T-cell (primary cell): ENCODE measurements at regions not wholly inside any gene's neighbourhood (a gene's known extent, or its start where the extent isn't known, plus 50 kb on each side); places are given as distances from the start of the nearest gene placed in this dataset.
"Not testable (repeated sequence)": the region's sequence is repeated elsewhere in the genome, so short reads cannot be mapped to it uniquely, and the experiment has no call there.

Source experiments
- ATAC-seq, 4 experiments: fragments of 200-7000 bp in 3 of 4; fragments of 150-1000 bp in 1 of 4; cut with Tn5 transposase; replicated peaks in 1 of 4; 1 replicate in 3 of 4; 2 replicates in 1 of 4; pipeline ENCODE4 v1.10.0; 2021; ENCODE audit warnings: moderate library complexity in 3 of 4, mild to moderate bottlenecking in 2 of 4, moderate number of reproducible peaks in 1 of 4
- CTCF ChIA-PET, 2 donors: fragments of 300-600 bp; sonication (Branson Sonifier 250); formaldehyde crosslinking; loops; one replicate each; lab custom pipeline; 2022; ENCODE audit warnings: antibody characterized with exemption in 2 of 2; lab: Charles Lee
- POLR2A ChIA-PET, 2 donors: fragments of 300-600 bp; sonication (Branson Sonifier 250); formaldehyde crosslinking; loops; one replicate each; lab custom pipeline; 2022; ENCODE audit warnings: antibody characterized with exemption in 2 of 2; lab: Charles Lee
- DNase-seq, 35 experiments: peaks; one replicate each; pipeline versions ENCODE4 v3.0.0 to v3.0.0-alpha.2; 2013 to 2023
- H3K27ac ChIP-seq: one replicate; pipeline ENCODE4 v1.5.1; 2013; ENCODE audit warnings: low read length
- H3K27me3 ChIP-seq, 2 experiments: replicated peaks in 1 of 2; 1 replicate in 1 of 2; 2 replicates in 1 of 2; pipeline versions ENCODE4 v1.6.1 to v1.7.0; 2013; ENCODE audit warnings: low read length in 1 of 2, mixed read lengths in 1 of 2; ENCODE audit not compliant: control insufficient read depth in 2 of 2, insufficient read depth in 2 of 2; ENCODE audit errors: extremely low read depth in 1 of 2
- H3K36me3 ChIP-seq, 2 donors: 1 replicate in 1 of 2; 2 replicates in 1 of 2; pipeline versions ENCODE4 v1.6.1 to v1.7.0; 2013; ENCODE audit warnings: low read length in 1 of 2; ENCODE audit not compliant: control insufficient read depth in 2 of 2, insufficient read depth in 1 of 2; ENCODE audit errors: extremely low read depth in 1 of 2
- H3K4me1 ChIP-seq, 2 experiments: 1 replicate in 1 of 2; 2 replicates in 1 of 2; pipeline versions ENCODE4 v1.6.1 to v1.7.0; 2013; ENCODE audit warnings: low read length in 2 of 2, mixed read lengths in 1 of 2; ENCODE audit not compliant: insufficient read depth in 2 of 2, control insufficient read depth in 1 of 2; ENCODE audit errors: extremely low read depth in 1 of 2
- H3K4me3 ChIP-seq, 2 donors: 1 replicate in 1 of 2; 2 replicates in 1 of 2; pipeline versions ENCODE4 v1.5.1 to v1.7.0; 2013; ENCODE audit warnings: mild to moderate bottlenecking in 2 of 2, low read length in 1 of 2, moderate library complexity in 1 of 2; ENCODE audit not compliant: control insufficient read depth in 1 of 2; ENCODE audit errors: extremely low read depth in 1 of 2
- H3K9me3 ChIP-seq: 2 replicates; pipeline ENCODE4 v1.7.0; 2013
- H3K27ac Mint-ChIP-seq, 2 donors: one replicate each; pipeline ENCODE4 v1.8.0; 2020 to 2021; ENCODE audit warnings: mild to moderate bottlenecking in 2 of 2, mixed read lengths in 2 of 2
- H3K27me3 Mint-ChIP-seq, 2 donors: one replicate each; pipeline ENCODE4 v1.8.0; 2021 to 2022; ENCODE audit warnings: mixed read lengths in 2 of 2
- H3K36me3 Mint-ChIP-seq: one replicate; pipeline ENCODE4 v1.8.0; 2021; ENCODE audit warnings: mixed read lengths
- H3K4me1 Mint-ChIP-seq, 3 donors: one replicate each; pipeline ENCODE4 v1.8.0; 2020 to 2022; ENCODE audit warnings: mixed read lengths in 3 of 3, mild to moderate bottlenecking in 1 of 3
- H3K4me3 Mint-ChIP-seq, 3 donors: one replicate each; pipeline ENCODE4 v1.8.0; 2020 to 2022; ENCODE audit warnings: mild to moderate bottlenecking in 3 of 3, mixed read lengths in 3 of 3, moderate library complexity in 3 of 3
- H3K9me3 Mint-ChIP-seq, 3 donors: one replicate each; pipeline ENCODE4 v1.8.0; 2020 to 2022; ENCODE audit warnings: mixed read lengths in 3 of 3
- WGBS: methylation state at CpG from one replicate; pipeline ENCODE4 v1.1.5; 2013; ENCODE audit warnings: missing lambda C conversion rate; ENCODE audit not compliant: insufficient coverage; 5-methylcytosine and 5-hydroxymethylcytosine counted together

GRCh38 chr10:125533866-125534265, 149.1 kb downstream of the TEX36 start:
- no peaks in the 10 kb centered on the region for H3K9me3 ChIP-seq
- no peak overlapping the region for H3K27ac Mint-ChIP-seq
- ChIA-PET CTCF (no interaction called here), POLR2A (no interaction called here)
- no peak overlapping the region for H3K4me3 Mint-ChIP-seq
- H3K4me3 ChIP-seq = no peak overlapping the region
- H3K36me3 Mint-ChIP-seq = no peaks in the 10 kb centered on the region
- ATAC-seq (no peak), DNase-seq (no peak)
- no peaks in the 10 kb centered on the region for H3K36me3 ChIP-seq
- no peaks in the 10 kb centered on the region for H3K4me1 ChIP-seq
- no peak overlapping the region for H3K27ac ChIP-seq
- H3K9me3 Mint-ChIP-seq = no peaks in the 10 kb centered on the region
- H3K4me1 Mint-ChIP-seq = no peaks in the 10 kb centered on the region
- WGBS = 71% methylated on average over 7 of the region's 8 CpGs
- H3K27me3 Mint-ChIP-seq = peaks cover 5 to 8% of the 10 kb centered on the region in 2 donors
- peaks cover 0 to 18% of the 10 kb centered on the region in 2 experiments for H3K27me3 ChIP-seq

GRCh38 chr10:125531465-125531864, 151.5 kb downstream of the TEX36 start:
- Histone ChIP-seq H3K4me3 (no peak overlapping the region), H3K9me3 (no peaks in the 10 kb centered on the region), H3K36me3 (no peaks in the 10 kb centered on the region), H3K27ac (no peak overlapping the region), H3K27me3 (peaks cover 0 to 13% of the 10 kb centered on the region in 2 experiments), H3K4me1 (no peaks in the 10 kb centered on the region)
- ChIA-PET POLR2A (no interaction called here), CTCF (no interaction called here)
- Mint-ChIP-seq H3K27ac (no peak overlapping the region), H3K9me3 (no peaks in the 10 kb centered on the region), H3K36me3 (no peaks in the 10 kb centered on the region), H3K4me1 (no peaks in the 10 kb centered on the region), H3K27me3 (peaks cover 2 to 8% of the 10 kb centered on the region in 2 donors), H3K4me3 (no peak overlapping the region)
- DNase-seq (no peak), ATAC-seq (no peak)
- 79% methylated on average over 10 of the region's 12 CpGs for WGBS

- no peaks in the 10 kb centered on the region for H3K4me1 Mint-ChIP-seq
- no peak for DNase-seq
- no peak overlapping the region for H3K4me3 Mint-ChIP-seq
- H3K36me3 ChIP-seq = no peaks in the 10 kb centered on the region
- H3K4me1 ChIP-seq = no peaks in the 10 kb centered on the region
- ChIA-PET POLR2A (no interaction called here), CTCF (no interaction called here)
- no peak overlapping the region for H3K27ac ChIP-seq
- H3K27me3 ChIP-seq = peaks cover 0 to 7% of the 10 kb centered on the region in 2 experiments
- H3K4me3 ChIP-seq = no peak overlapping the region
- no peaks in the 10 kb centered on the region for H3K36me3 Mint-ChIP-seq
- no peaks in the 10 kb centered on the region for H3K9me3 ChIP-seq
- 67% methylated on average over 7 of the region's 10 CpGs for WGBS
- peaks cover 2 to 8% of the 10 kb centered on the region in 2 donors for H3K27me3 Mint-ChIP-seq
- H3K9me3 Mint-ChIP-seq = peaks cover 0 to 4% (median 0%) of the 10 kb centered on the region in 3 donors
- no peak for ATAC-seq
- no peak overlapping the region for H3K27ac Mint-ChIP-seq
Measured at GRCh38 chr10:125523347-125523746, 159.6 kb downstream of the TEX36 start.

DNA sequence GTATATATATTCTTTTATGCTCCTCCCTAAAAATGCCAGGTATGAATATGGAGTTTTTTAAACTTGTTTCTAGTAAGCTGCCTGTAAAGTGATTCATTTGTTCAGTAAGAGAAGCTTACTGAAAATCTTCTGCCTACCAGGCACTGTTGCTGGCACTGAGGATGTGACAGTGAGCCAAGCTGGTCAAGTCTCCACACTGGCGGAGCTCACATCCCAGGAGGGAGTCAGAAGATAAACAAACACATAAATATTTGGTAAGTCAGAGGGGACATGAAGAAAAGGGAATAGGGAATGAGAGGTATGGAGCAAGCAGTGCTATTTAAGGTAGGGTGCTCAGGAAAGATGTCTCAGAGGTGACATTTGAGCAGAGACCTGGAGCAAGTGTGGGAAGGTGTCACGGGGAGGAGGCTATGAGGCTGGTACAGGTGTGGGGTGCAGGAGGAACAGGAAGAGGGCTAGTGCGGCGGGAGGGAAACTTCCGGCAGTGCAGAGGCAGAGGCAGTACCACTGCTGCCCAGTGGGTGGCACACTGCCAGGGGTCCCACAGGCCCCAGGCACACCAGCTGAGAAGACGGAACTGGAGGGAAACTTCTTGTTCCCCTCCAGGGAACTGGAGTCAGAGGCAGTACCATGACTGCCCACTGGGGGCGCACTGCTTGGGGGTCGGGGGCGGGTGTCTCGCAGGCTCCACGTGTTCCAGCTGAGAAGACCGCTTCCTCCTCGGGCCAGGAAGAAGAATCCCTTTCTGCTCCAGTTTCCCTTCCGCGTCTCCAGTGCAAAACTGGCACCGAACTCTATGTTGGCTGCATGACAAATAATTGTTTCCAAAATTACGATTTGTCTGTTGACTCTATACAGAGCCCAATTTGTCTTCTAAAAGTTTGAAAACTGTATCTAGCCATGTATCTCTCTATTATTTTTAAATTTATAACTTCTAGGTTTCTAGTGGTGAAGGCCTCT, 161.0 kb downstream of the TEX36 start:
- Mint-ChIP-seq H3K27ac (no peak overlapping the region), H3K36me3 (no peaks in the 10 kb centered on the region), H3K4me1 (no peaks in the 10 kb centered on the region), H3K9me3 (peaks cover 0 to 4% (median 0%) of the 10 kb centered on the region in 3 donors), H3K4me3 (no peak overlapping the region), H3K27me3 (peaks cover 2 to 8% of the 10 kb centered on the region in 2 donors)
- Histone ChIP-seq H3K4me1 (no peaks in the 10 kb centered on the region), H3K9me3 (no peaks in the 10 kb centered on the region), H3K36me3 (no peaks in the 10 kb centered on the region), H3K27me3 (peaks cover 0 to 7% of the 10 kb centered on the region in 2 experiments), H3K4me3 (no peak overlapping the region), H3K27ac (no peak overlapping the region)
- DNase-seq = peak in 4 of 35 experiments; percentile 3 to 10 (median 4)
- ChIA-PET CTCF (no interaction called here), POLR2A (no interaction called here)
- ATAC-seq = no peak
- WGBS = 68% methylated on average over 12 of the region's 17 CpGs

DNA sequence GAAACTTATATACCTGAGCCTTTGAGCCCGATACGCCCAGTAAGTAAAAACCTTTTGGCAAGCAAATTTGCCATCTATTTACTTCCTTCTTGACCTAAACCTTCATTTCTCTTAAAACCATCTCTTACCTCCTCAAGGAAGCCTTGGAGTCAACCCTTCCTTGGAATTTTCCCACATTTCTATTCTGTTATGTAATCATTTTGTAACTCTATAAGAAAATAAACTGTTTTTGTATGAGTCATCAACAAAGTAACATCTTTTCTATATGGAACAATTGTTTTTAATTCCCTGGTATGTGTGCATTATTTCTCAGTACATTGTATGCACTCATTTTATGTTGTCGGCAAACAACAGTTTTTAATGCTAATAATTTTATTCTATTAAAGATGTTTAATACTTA, 162.0 kb downstream of the TEX36 start:
- H3K27me3 Mint-ChIP-seq = peaks cover 4 to 8% of the 10 kb centered on the region in 2 donors
- Histone ChIP-seq H3K9me3 (no peaks in the 10 kb centered on the region), H3K4me3 (no peak overlapping the region), H3K27ac (no peak overlapping the region), H3K36me3 (no peaks in the 10 kb centered on the region), H3K27me3 (peaks cover 0 to 8% of the 10 kb centered on the region in 2 experiments), H3K4me1 (no peaks in the 10 kb centered on the region)
- H3K4me1 Mint-ChIP-seq = no peaks in the 10 kb centered on the region
- H3K4me3 Mint-ChIP-seq = no peak overlapping the region
- ChIA-PET POLR2A (no interaction called here), CTCF (no interaction called here)
- ATAC-seq (no peak), DNase-seq (no peak)
- peaks cover 0 to 4% (median 0%) of the 10 kb centered on the region in 3 donors for H3K9me3 Mint-ChIP-seq
- WGBS = 100% methylated on average over 2 of the region's 3 CpGs
- H3K36me3 Mint-ChIP-seq = no peaks in the 10 kb centered on the region
- H3K27ac Mint-ChIP-seq = no peak overlapping the region

- H3K36me3 Mint-ChIP-seq, H3K9me3 Mint-ChIP-seq, H3K4me3 Mint-ChIP-seq, H3K4me1 ChIP-seq, ATAC-seq, CTCF ChIA-PET, POLR2A ChIA-PET, H3K27ac Mint-ChIP-seq, H3K36me3 ChIP-seq, H3K9me3 ChIP-seq, H3K27ac ChIP-seq, H3K4me3 ChIP-seq, H3K4me1 Mint-ChIP-seq, DNase-seq: not testable (repeated sequence)
- WGBS = 93% methylated on average over 6 of the region's 27 CpGs
- peaks cover 16 to 20% of the 10 kb centered on the region in 2 donors for H3K27me3 Mint-ChIP-seq
- peaks cover 0 to 17% of the 10 kb centered on the region in 2 experiments for H3K27me3 ChIP-seq
Measured at GRCh38 chr10:125518397-125518796, 164.6 kb downstream of the TEX36 start.
